ENCODE measurements at regions not wholly inside any gene's neighbourhood (a gene's known extent, or its start where the extent isn't known, plus 50 kb on each side); places are given as distances from the start of the nearest gene placed in this dataset.

DNA sequence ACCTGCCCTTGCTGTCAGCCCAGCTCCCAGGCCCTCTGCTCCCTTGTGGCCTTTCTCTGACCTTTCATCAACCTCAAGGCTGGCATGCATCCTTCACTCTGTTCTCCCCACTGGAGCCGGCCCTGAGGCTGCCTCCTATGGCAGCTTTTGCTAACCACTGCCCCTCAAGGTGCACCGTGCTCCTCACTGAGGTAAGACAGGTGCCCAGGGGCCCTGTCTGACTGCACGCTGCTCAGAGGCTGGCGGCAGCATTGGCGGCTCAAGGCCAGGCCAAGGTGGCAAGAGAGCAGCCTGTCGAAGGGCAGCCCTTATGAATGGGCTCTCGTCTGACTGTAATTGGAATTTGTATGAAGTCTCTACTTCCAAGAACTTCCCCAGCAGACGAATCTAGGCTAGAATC, 172.6 kb downstream of the ZNF248 start:
- FAIRE-seq: no peak

DNA sequence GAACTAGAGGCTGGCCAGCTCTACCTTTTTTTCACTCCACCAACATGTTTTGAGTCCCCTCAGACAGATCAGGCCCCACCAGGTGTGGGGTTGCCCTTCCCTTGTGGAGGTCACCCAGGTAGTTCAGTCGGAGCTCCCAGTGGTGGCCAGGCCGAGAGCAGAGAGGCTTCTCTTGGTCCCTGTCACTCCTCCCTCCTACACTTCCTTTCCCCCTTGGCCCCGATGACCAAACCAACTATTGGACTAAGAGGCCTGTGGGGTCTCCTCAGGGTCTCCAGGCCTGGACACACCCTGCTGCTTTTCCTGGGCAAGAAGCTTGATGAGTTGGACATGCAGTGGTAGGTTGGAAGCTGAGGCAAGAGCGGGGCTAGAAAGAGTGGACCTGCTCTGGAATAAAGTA, 174.8 kb downstream of the ZNF248 start:
- no peak for FAIRE-seq

DNA sequence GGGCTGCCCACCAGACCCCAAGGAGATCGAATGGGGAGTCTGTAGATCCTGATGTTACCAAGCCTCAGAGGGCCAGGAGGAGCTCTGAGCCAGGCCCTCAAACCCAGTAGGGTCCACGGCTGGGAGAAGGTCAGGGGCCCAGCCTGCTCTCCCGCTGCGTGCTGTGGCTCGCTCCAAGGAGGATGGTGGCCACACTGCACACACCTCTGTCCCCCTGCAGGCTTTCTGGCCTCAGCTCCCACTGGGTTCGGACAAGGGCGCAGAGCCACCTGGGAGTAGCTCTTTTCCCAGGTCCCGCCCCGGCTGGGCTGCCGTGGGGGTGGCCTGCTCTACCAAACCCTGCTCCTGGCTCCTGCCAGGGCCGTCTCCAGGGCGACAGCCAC, 175.8 kb downstream of the ZNF248 start:
- no peak for FAIRE-seq

DNA sequence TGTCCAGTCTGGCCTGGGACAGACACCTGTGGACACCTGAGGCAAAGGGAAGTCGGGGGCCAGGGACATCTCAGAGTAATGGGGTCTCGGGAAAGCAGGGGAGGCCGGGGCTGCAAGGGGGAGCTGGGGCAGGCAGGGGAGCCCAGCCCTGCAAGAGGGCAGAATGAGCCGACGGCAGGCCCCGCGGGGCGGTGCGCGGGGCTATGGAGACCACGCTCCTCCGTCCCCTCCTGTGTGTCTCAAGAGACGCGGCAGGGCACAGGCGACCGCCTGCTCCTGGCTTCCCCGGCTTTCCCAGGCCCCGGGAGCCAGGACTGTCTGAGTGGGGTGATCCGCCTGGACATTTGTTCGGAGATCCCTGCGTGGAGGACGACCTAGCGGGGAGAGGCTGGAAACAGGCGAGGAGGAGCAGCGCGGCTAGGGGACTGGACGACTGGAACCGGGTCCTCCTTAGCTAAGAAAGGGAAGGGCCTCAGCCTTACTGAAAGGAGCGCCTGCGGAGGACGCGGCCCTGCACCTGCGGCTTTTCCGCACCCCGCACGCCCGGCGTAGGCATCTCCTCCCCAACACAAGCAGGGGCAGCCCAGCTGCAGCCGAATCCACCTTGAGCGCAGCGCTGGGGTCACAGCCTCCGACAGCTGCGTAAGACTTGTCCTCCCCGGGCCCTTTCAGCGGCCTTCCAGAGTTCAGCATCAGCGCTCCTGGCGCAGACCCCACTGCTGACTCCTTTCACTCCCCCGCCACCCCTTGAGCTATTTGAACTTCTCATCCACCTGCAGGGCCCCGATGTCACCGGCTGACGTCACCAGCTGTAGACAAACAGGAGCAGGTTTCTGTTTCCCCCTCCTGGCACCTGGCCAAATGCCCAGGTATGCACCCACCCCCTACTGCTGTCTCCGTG, 176.4 kb downstream of the ZNF248 start:
- FAIRE-seq: no peak

DNA sequence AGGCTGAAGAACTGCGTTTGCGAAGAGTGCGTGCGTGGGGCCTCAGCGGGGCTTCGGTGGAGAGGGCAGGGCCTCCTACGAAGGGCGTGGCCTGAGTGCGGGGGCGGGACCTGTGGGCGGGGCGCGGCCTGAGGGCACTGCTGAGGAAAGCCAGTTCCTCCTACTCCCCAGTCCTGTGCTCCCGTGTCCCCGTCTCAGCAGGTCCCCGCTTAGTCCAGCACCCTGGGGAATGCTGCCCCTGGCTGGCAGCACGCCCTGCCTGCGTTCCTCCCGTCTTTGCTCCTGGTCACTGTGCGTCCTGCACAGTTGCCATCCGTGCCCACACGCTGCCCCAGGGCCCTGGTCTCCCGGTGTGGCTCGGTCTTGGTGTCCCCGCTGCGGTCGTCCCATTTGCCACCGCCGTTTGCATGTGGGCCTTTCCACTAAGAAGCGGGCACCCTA, 177.1 kb downstream of the ZNF248 start:
- FAIRE-seq: no peak

DNA sequence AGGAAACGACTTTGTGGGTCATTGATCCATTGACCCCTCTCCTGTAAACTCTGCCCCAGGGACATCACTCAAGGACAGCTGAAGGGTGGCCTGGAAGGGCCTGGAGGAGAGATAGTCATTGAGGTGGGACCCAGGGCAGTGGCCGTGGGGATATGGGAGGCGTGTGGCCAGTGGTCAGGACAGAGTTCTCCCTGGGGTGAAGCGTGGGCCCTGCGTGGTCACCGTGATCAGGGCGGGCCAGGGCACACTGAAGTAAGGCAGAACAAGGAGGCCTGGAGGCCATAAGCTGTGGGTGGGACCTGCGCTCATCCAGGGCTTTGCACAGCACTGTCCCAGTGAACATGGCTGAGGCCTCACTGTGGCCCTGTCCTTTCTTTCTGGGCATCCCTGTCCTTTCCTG, 177.9 kb downstream of the ZNF248 start:
- no peak for FAIRE-seq

DNA sequence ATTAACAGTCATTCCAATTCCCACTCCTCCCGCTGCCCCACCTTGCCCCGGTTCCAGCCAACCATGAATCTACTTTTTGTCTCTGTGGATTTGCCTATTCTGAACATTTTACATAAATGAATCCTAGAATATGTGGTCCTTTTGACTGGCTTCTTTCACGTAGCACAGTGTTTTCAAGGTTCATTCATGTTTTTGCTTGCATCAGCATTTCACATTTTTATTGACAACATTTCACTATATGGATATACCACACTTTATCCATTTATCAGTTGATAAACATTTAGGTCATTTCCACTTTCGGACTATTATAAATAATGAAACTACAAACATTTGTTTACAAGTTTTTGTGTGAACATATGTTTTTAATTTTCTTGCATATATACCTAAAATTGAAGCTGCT, 182.0 kb downstream of the ZNF248 start:
- FAIRE-seq: no peak

DNA sequence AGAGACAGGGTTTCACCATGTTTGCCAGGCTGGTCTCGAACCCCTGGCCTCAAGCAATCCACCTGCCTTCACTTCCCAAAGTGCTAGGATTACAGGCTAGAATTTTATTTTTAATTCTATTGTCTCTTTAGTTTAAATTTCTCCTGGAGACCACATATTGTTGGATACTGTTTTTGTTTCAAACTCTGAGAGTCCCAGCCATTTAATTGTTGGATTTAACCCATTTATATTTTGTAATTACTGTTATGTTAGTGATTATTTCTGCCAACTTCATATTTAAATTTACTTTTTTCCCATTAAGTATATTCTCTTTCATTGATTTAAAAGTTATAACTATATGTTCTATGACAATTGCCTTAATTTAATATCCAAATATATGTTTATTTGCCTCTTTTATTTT, 185.6 kb downstream of the ZNF248 start:
- FAIRE-seq: no peak

DNA sequence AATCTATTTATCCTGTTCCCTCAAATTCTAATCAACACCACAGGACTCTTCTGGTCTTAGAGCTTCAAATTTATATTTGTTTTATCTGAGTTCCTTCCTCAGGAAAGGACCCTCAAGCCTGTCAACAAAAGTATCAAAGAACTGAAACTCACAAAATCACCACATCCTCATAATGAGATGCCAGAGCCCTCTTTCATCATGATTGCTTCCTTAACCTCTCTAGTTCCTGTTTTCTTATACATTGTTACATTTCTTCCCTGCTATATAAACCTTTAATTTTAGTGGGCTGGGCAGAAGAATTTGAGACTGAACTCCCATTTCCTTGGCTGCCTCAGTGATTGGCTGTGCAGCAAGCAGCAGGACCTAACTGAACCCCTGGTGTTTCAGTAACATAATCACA, 189.7 kb downstream of the ZNF248 start:
- no peak for FAIRE-seq

DNA sequence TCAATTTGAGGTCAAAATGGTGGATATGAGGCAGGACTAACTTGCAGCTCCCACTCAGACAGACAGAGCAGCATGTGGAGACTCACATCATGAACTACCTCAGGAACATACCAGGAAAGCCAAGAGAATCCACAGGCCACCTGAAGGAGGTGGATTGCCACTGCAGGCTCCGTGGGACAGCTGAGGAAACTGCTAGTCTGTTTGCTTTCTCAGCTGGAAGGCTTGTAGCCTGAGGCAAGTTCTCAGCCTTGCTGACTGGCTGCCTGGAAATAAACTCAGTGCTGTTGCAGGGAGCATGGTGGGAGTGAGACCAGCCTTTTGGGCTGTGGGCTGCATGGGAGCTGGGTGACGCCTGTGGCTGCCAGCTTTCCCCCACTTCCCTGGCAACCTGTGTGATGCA, 202.9 kb downstream of the ZNF248 start:
- no peak for FAIRE-seq

DNA sequence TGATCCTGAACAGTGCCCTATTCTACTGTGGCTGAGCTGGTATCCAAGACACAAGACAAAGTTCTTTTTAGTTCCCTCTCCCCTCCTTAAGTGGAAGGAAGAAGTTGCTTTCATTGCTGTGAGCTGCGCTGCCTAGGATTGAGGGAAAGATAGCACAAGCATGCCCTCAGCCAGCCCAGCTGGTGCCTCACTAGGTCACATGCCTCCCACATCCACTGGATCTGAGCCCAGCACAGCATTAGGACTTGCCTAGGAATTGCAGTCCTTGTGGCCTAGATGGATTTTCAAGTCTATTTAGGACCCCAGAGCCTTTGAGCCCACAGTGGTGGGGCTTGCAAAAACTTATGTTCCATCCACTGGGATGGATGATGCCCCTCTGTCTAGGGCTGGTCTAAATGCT, 214.2 kb downstream of the ZNF248 start:
- FAIRE-seq: no peak

DNA sequence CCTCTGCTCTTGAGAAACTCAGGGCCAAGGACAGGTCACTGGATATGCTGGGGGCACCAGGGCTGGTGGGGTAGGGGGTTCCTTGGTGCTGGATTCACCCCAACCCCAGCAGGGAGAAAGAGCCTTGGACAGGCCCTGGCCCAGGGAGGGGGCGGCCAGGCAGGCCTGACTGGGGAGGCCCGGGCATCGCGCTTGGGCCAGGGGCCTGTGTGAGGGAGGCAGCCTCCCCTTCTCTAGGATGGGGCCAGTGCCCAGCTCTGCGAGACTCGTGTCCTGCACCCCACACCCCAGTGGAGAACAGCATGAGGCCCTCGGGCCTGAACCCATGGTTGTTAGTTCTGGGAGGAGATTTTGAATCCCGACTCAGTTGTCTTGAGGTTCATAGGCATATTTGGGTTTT, 217.1 kb downstream of the ZNF248 start:
- no peak for FAIRE-seq

DNA sequence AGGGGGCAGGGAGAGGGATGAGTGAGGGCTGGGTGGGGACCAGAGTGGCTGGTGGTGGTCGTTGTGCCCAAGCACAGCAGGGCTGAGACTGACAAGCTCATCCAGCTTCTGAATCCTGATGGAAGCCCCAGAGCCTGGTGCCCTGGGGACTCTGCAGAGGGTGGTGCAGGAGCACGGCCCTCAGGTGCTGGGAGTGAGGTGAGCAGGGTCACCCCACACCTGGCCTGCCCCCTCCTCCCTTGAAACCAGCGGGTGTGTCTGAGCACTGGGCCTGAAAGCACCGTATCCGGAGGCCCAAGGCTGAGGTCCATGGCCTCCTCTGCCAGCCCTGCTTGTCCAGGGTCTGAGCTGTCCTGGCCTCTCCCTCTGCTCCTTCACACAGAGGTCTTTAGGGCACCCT, 218.2 kb downstream of the ZNF248 start:
- FAIRE-seq: no peak

DNA sequence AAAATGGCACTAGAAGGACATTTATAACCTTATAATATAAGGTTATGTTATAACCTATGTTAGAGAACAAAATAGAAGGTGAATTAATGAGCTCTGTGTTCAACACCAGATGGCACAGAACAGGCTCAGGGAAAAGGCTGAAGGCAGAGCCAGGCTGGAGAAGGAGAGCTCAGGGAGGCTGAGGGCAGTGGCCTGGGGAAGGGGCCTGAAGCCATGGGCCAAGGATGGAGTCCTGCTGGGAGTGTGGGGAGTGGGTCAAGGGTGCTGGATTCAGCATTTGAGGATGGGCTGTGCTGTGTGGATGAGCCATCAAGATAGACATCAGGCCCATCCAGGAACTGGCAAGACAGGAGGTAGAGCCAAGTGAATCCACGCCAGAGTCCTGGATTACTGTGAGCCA, 218.8 kb downstream of the ZNF248 start:
- no peak for FAIRE-seq

DNA sequence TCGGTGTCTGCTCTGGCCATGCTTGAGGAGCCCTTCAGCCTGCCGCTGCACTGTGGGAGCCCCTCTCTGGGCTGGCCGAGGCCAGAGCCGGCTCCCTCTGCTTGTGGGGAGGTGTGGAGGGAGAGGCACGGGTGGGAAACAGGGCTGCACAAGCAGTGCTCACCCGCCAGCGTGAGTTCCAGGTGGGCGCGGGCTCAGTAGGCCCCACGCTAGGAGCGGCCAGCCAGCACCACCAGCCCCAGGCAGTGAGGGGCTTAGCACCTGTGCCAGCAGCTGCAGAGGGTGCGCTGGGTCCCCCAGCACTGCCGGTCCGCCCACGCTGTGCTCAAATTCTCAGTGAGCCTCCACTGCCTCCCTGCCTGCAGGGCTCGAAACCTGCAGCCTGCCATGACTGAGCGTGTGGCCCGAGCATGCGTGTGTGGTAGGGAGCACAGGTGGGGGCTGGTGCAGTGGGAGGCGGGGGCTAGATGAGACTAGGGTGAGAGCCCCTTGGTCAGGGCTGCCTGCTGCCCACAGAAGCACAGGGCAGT, 223.0 kb downstream of the ZNF248 start:
- FAIRE-seq: no peak

DNA sequence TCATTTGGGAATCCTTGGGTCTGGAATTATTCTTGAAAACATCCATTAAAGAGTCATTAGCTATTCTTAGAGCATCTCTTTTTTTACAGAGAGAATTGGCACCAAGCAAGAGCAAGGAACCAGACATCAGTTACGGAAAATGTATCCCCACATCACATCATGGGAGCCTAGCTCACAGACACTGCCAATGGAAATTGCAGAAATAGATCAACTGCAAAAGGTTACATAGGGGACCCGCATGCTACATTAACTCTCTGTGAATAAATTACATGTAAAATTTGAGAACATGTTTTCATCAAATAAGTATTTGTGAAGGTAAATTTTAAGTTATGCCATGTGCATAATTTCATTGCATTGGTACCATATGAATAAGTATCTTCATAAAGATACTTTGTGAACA, 224.8 kb downstream of the ZNF248 start:
- no peak for FAIRE-seq

DNA sequence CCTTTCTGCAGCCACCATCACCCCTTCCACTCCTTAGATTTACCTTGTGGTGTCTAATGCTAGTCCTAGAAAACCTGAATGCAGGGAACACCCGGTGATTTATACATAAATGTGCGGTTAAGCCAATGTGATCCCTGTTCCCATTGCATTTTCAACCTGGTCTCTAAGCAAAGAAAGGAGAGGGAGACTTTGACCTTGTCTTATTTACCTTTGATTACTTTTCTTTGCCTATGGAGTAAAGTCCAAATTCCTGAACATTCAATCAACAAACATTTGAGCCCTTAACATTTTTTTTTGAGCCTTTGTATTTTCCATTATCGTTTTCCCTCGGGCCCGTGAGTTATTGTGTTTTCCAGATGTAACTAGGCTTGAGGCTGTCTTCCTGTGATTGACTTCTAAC, 233.9 kb downstream of the ZNF248 start:
- no peak for FAIRE-seq

DNA sequence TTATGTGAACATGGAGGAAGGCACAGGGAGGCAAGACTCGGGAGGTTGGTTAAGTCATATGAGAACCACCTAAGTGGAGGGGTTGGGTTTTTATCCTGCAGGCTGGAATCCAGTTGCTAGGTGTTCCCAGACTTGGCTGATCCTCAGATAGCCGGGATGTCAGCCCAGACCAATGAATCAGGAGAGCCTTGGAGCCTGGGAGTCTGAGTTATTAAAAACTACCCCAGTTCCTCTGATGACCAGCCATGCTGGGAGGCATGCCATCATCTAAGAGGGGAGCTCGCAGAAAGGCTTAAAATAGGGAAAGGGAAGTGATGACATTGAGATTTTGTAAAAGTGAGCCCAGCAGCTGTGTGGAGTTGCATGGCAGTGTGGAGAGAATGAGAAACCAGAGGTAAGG, 238.1 kb downstream of the ZNF248 start:
- FAIRE-seq: no peak

DNA sequence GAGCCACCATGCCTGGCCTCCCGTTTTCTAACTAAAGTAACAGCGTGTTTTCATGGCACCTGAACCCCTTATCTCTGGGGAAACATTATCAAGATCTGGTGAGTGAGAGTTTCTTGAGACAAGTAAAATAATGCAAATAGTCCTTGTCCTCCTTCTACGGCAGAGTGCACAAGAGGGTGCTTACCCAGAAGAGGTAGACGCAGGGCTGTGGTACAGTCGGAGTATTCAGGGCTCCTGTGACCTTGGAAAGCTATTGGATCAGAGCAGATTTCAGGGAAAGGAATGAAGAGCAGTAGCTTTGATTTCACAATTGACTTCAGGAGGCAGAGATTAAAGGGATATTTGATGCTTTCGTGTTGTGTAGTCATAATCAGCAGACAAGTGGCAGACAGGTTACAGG, 269.1 kb downstream of the ZNF248 start:
- FAIRE-seq: no peak

DNA sequence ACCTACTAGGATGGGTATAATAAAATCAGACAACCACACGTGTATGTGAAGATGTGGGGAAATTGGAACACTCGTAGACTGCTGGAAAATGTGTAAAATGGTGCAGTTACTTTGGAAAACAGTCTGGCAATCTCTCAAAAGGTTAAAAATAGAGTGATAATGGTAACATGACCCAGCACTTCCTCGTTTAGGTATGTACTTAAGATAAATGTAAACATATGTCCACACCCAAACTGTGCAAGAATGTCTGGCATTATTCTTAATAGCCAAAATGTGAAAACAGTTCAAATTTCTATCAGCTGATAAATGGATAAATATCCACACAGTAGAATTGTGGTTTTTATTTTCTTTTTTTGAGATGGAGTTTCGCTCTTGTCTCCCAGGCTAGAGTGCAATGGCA, 272.8 kb downstream of the ZNF248 start:
- no peak for FAIRE-seq

DNA sequence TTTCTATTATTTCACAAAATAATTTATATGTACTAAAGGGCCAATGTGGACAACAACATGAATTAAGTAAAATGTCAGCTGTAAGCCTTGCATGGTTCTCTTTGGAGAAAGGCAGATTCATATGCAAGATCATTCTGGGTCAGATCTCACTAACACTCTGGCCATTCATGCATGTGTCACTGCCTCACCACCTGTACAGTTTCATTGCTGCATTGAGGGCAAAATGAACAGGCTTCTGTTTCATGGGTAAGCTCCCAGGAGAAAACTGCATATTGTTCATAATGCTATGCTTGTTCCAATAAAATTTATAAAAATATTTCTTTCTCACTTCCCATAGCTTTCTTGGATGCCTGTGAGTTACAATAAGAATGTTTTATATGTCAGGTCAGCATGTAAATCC, 275.2 kb downstream of the ZNF248 start:
- no peak for FAIRE-seq

DNA sequence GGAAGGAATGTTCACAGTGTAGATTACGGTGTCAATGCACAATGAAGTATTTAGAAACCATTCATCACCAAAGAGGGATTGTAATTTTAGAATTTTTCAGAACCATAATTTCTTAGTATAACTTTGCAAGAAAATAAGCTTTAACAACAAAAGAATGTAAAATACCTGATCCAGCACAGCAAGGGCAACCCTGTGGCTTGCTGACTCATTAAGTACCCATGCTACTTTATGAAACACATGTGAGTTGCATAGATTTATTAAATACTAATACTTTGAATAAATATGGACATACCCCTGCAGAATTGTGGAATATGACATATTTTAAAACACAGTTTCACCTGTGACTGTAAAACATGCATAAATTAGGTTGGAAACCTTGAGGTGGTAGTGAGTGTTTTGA, 281.3 kb downstream of the ZNF248 start:
- FAIRE-seq: no peak

DNA sequence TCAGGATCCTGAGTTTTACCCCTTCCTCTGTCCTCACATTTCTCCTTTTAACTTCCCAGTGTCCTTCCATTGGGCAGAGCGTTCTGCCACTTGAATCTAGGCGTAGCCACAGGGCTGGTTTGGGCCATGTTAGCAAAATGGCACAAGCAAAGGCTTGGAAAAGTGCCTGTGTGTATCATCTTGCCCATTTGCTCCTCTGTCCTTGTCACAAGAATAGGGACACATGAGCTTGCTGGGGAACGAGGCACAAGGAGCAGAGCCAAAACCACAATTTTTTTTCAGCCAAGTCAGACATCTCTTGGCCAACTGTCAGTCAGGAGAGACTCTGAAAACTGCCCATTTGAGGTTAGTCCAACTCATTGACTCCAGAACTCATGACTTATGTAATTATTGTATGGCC, 285.2 kb downstream of the ZNF248 start:
- FAIRE-seq: no peak

DNA sequence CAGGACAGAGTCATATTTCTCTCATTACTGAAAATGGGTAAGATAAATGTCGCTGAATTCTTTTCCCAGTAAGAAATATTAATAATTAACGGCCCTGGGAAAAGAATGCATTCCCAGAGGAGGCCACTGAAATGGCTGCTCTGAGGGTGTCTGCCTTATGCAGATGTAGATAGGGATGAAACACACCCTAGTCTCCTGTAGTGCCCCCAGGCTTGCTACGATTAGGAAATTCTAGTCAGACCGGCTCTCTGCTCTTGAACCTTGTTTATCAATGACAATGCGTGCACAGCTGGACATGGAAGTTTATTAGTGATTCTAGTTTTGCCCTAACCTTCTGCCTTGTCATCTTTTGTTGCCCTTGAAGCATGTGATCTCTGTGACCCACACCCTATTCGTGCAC, 291.1 kb downstream of the ZNF248 start:
- no peak for FAIRE-seq

DNA sequence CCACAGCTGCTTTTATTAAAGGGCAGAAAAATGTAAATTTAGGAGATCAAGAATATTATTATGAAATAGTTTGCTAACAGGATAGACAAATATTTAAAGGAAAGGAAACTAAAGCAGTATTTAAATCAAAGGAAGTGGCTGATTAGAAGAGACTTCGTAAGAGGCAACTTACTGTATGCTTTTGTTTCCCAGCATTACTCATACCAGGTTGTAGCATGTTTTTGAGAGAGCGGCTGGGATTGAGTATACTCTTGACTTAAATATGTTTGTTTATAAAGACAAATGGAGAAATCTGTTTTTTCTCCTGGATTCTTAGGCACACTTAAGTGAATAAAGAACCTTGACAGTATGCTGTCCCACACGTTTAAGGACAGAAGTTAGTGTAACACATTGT, 293.7 kb downstream of the ZNF248 start:
- no peak for FAIRE-seq

All from TTC549 (cell line).